CD4-positive, alpha-beta T cell treated with Interleukin-6 at 100 ng/mL for 8 hours (primary cell): ENCODE measurements at regions not wholly inside any gene's neighbourhood (a gene's known extent, or its start where the extent isn't known, plus 50 kb on each side); places are given as distances from the start of the nearest gene placed in this dataset.
"Not testable (repeated sequence)": the region's sequence is repeated elsewhere in the genome, so short reads cannot be mapped to it uniquely, and the experiment has no call there.

Source experiments
- DNase-seq: peaks from one replicate; pipeline ENCODE4 v3.0.0-alpha.2; 2020; ENCODE audit warnings: mixed read lengths, low spot score

GRCh38 chr3:102036472-102036871, 187.2 kb downstream of the NFKBIZ start:
- no peak for DNase-seq

GRCh38 chr3:102037209-102037608, 187.9 kb downstream of the NFKBIZ start:
- DNase-seq, result no peak

GRCh38 chr3:102037791-102038190, 188.5 kb downstream of the NFKBIZ start:
- DNase-seq, result no peak

GRCh38 chr3:102038477-102039142, 189.3 kb downstream of the NFKBIZ start:
- no peak for DNase-seq

GRCh38 chr3:102040144-102040543, 190.8 kb downstream of the NFKBIZ start:
- DNase-seq, result not testable (repeated sequence)

- no peak for DNase-seq
These were observed 204.2 kb downstream of the NFKBIZ start for GRCh38 chr3:102053375-102053989.

- no peak for DNase-seq
These were observed 205.3 kb downstream of the NFKBIZ start for GRCh38 chr3:102054543-102055080.

- peak; percentile 72 for DNase-seq
These were observed 208.6 kb downstream of the NFKBIZ start for GRCh38 chr3:102057781-102058421.

GRCh38 chr3:102059145-102059943, 210.0 kb downstream of the NFKBIZ start:
- no peak for DNase-seq

- DNase-seq, result no peak
These were observed 211.5 kb downstream of the NFKBIZ start for GRCh38 chr3:102060814-102061213.

GRCh38 chr3:102063572-102063971, 214.3 kb downstream of the NFKBIZ start:
- DNase-seq, result no peak

- no peak for DNase-seq
These were observed 217.2 kb downstream of the NFKBIZ start for GRCh38 chr3:102066470-102066869.

GRCh38 chr3:102068327-102068726, 219.0 kb downstream of the NFKBIZ start:
- DNase-seq, result no peak

- DNase-seq, result no peak
These were observed 219.4 kb downstream of the NFKBIZ start for GRCh38 chr3:102068736-102069135.

- no peak for DNase-seq
These were observed 219.9 kb downstream of the NFKBIZ start for GRCh38 chr3:102069211-102069662.

- no peak for DNase-seq
These were observed 225.6 kb downstream of the NFKBIZ start for GRCh38 chr3:102074946-102075345.

- DNase-seq, result no peak
These were observed 229.1 kb downstream of the NFKBIZ start for GRCh38 chr3:102078401-102078800.

- DNase-seq, result peak; percentile 37
These were observed 229.8 kb downstream of the NFKBIZ start for GRCh38 chr3:102078854-102079808.

- DNase-seq, result peak; percentile 16
These were observed 230.5 kb downstream of the NFKBIZ start for GRCh38 chr3:102079809-102080197.

- no peak for DNase-seq
These were observed 232.4 kb downstream of the NFKBIZ start for GRCh38 chr3:102081572-102082289.
